Right lobe of liver (tissue), 6 donors: ENCODE measurements at regions not wholly inside any gene's neighbourhood (a gene's known extent, or its start where the extent isn't known, plus 50 kb on each side); places are given as distances from the start of the nearest gene placed in this dataset.

ENCODE experiments used
- ATAC-seq, 4 donors: fragments of 200-7000 bp; cut with Tn5 transposase; one replicate each; pipeline ENCODE4 v1.9.1; 2020; ENCODE audit warnings: mild to moderate bottlenecking in 4 of 4, moderate library complexity in 4 of 4
- DNase-seq, 3 donors: peaks; one replicate each; pipeline ENCODE4 v3.0.0-alpha.2; 2020
- H3K27ac ChIP-seq, 3 donors: fragments of 200-600 bp; one replicate each; pipeline ENCODE4 v1.8.0; 2022
- H3K27me3 ChIP-seq, 2 donors: fragments of 200-600 bp; one replicate each; pipeline ENCODE4 v1.8.0; 2022
- H3K36me3 ChIP-seq, 4 donors: fragments of 200-600 bp; sonication (generic) in 1 of 4; one replicate each; pipeline versions ENCODE4 v1.5.1 to v1.8.0; 2017 to 2022; ENCODE audit warnings: control low read depth in 1 of 4
- H3K4me1 ChIP-seq, 4 donors: fragments of 200-600 bp; sonication (generic) in 1 of 4; one replicate each; pipeline versions ENCODE4 v1.5.1 to v1.8.0; 2017 to 2022; ENCODE audit warnings: control low read depth in 1 of 4
- H3K4me3 ChIP-seq, 3 donors: fragments of 200-600 bp; one replicate each; pipeline ENCODE4 v1.8.0; 2022
- H3K9me3 ChIP-seq, 4 donors: fragments of 200-600 bp; sonication (generic) in 1 of 4; one replicate each; pipeline versions ENCODE4 v1.5.1 to v1.8.0; 2017 to 2022; ENCODE audit warnings: control low read depth in 1 of 4
- CTCF ChIP-seq, 4 donors: fragments of 200-600 bp in 3 of 4; fragments of 450-650 bp in 1 of 4; IDR thresholded peaks; one replicate each; pipeline versions ENCODE4 v1.5.1 to v1.8.0; 2016 to 2022; ENCODE audit warnings: antibody characterized with exemption in 4 of 4, mild to moderate bottlenecking in 2 of 4
- POLR2A ChIP-seq: fragments of 450-650 bp; IDR thresholded peaks from one replicate; pipeline ENCODE4 v1.6.1; 2017; ENCODE audit warnings: antibody characterized with exemption, mild to moderate bottlenecking
- whole genome bisulfite sequencing: methylation state at CpG from one replicate; pipeline ENCODE4 v1.1.6; 2018; ENCODE audit warnings: low coverage, low lambda C conversion rate; ENCODE audit not compliant: insufficient coverage; ENCODE audit errors: missing lambda C conversion rate; 5-methylcytosine and 5-hydroxymethylcytosine counted together
- intact Hi-C, 2 donors: fragments of 100-400 bp; cut with DNase I; formaldehyde crosslinking; loops; one replicate each; pipeline versions ENCODE4 v1.11.2 to v1.14.1; 2022
- donor health status: DM: no; HTN: yes; CAD: no.
- donor health status: DM: no; HTN: no; CAD: no.
- donor health status: DM: no; HTN: no; CAD: no.
- donor health status: DM: no; HTN: yes; CAD: no.
- donor health status: DM: no; HTN: yes; CAD: no.

GRCh38 chrX:13936521-13937225 is 93.0 kb downstream of the GEMIN8 start:
- peaks cover 0 to 23% of the 10 kb centered on the region in 2 donors for H3K27me3 ChIP-seq
- H3K4me3 ChIP-seq: no peak overlapping the region
- no peak for DNase-seq
- TF ChIP-seq CTCF (IDR thresholded peaks at IDR 0.05): no peak
- no peak for TF ChIP-seq POLR2A
- H3K36me3 ChIP-seq: no peaks in the 10 kb centered on the region
- intact Hi-C loops: no loop called here
- ATAC-seq: no peak
- 38% methylated on average over 9 of the region's 9 CpGs for WGBS
- no peaks in the 10 kb centered on the region for H3K4me1 ChIP-seq
- no peaks in the 10 kb centered on the region for H3K9me3 ChIP-seq
- no peak overlapping the region for H3K27ac ChIP-seq

GRCh38 chrX:13934731-13935130 is 95.0 kb downstream of the GEMIN8 start:
- 58% methylated on average over 2 of the region's 2 CpGs for WGBS
- no peak for ATAC-seq
- Histone ChIP-seq H3K27ac (no peak overlapping the region), H3K4me1 (no peaks in the 10 kb centered on the region), H3K4me3 (no peak overlapping the region), H3K27me3 (peaks cover 0 to 23% of the 10 kb centered on the region in 2 donors), H3K9me3 (no peaks in the 10 kb centered on the region), H3K36me3 (no peaks in the 10 kb centered on the region)
- intact Hi-C loops: no loop called here
- no peak for DNase-seq
- TF ChIP-seq POLR2A (no peak), CTCF (IDR thresholded peaks at IDR 0.05) (no peak)

- Histone ChIP-seq H3K4me1 (no peaks in the 10 kb centered on the region), H3K4me3 (no peak overlapping the region), H3K27ac (no peak overlapping the region), H3K27me3 (peaks cover 0 to 21% of the 10 kb centered on the region in 2 donors), H3K9me3 (no peaks in the 10 kb centered on the region), H3K36me3 (no peaks in the 10 kb centered on the region)
- no peak for ATAC-seq
- 57% methylated on average over 7 of the region's 7 CpGs for WGBS
- intact Hi-C loops: no loop called here
- DNase-seq: no peak
- TF ChIP-seq CTCF (IDR thresholded peaks at IDR 0.05) (no peak), POLR2A (no peak)
Observed at GRCh38 chrX:13933851-13934250, 95.8 kb downstream of the GEMIN8 start.

- DNase-seq (no peak), ATAC-seq (no peak)
- no peak overlapping the region for H3K4me3 ChIP-seq
- H3K27ac ChIP-seq: no peak overlapping the region
- peaks cover 0 to 16% of the 10 kb centered on the region in 2 donors for H3K27me3 ChIP-seq
- intact Hi-C loops: no loop called here
- no peak for TF ChIP-seq POLR2A
- no peak for TF ChIP-seq CTCF (IDR thresholded peaks at IDR 0.05)
- H3K36me3 ChIP-seq: no peaks in the 10 kb centered on the region
- 42% methylated on average over 3 of the region's 3 CpGs for WGBS
- H3K4me1 ChIP-seq: no peaks in the 10 kb centered on the region
- H3K9me3 ChIP-seq: no peaks in the 10 kb centered on the region
Observed at GRCh38 chrX:13933352-13933751, 96.3 kb downstream of the GEMIN8 start.

- Histone ChIP-seq H3K36me3 (no peaks in the 10 kb centered on the region), H3K4me1 (no peaks in the 10 kb centered on the region), H3K9me3 (no peaks in the 10 kb centered on the region), H3K4me3 (no peak overlapping the region), H3K27me3 (peaks cover 0 to 14% of the 10 kb centered on the region in 2 donors), H3K27ac (no peak overlapping the region)
- DNase-seq (no peak), ATAC-seq (no peak)
- intact Hi-C loops: no loop called here
- no peak for TF ChIP-seq CTCF (IDR thresholded peaks at IDR 0.05)
- TF ChIP-seq POLR2A: no peak
Observed at GRCh38 chrX:13932416-13932815, 97.3 kb downstream of the GEMIN8 start.
